NCI-H82 (cell line): ENCODE measurements at regions not wholly inside any gene's neighbourhood (a gene's known extent, or its start where the extent isn't known, plus 50 kb on each side); places are given as distances from the start of the nearest gene placed in this dataset.
A peak's percentile ranks its signal among the peaks of the same experiment; 100 is the strongest.

Source experiments
- DNase-seq: peaks from one replicate; lab custom pipeline; 2025; lab: John Stamatoyannopoulos, UW

DNA sequence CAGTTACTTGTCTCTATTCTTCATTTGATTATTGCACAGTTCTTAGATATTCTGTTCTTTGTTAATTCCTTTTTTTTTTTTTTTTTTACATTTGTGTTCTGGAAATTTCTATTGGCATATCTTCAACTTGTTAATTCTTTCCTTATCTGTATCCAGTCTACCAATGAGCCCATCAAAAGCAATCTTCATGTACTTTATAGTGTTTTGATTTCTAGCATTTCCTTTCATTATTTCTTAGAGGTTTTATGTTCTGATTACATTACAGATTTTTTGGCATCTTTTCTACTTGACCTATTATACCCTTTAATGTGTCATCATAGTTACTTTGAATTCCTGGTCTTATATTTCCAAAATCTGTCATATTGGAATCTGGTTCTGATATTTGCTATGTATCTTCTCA, 2194.8 kb downstream of the PCDH9 start:
- DNase-seq = no peak

DNA sequence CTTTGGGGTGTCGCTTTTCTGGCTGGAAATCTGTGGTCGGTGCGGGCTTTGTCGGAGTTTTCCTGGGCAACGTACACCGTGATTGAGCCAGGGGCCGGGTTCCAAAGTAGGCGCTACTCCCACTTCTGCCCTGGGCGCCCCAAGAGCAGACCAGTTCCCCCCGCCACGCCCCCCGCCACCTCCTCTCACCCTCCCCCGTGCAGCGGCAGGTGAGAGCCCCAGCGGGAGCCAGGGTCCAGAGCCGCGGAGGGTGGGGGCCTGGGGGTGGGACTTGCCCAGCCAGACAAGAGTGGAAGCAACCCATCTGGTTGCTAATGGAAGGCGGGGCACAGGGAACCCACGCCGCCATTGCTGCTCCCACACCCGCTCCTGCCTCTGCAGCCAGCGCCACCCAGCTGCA, 2195.9 kb downstream of the PCDH9 start:
- no peak for DNase-seq

DNA sequence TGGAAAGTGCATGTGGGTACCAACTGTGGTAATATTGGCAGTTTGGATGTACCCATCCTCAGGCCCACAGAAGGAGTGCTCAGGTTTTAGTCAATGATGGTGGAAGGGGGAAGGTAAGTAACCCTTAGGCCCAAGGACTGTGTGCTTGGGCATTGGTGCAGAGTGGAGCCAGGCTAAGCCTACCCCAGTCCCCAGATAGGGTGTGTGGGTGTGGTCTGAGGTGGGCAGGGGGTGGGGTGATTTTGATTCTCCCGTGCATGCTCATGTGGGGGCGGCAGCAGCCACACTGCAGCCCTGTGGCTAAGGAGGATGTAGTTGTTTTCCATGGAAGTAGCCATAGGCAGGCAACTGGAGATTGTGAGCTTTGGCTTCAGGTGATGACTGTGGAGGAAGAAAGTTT, 2197.3 kb downstream of the PCDH9 start:
- DNase-seq = no peak

DNA sequence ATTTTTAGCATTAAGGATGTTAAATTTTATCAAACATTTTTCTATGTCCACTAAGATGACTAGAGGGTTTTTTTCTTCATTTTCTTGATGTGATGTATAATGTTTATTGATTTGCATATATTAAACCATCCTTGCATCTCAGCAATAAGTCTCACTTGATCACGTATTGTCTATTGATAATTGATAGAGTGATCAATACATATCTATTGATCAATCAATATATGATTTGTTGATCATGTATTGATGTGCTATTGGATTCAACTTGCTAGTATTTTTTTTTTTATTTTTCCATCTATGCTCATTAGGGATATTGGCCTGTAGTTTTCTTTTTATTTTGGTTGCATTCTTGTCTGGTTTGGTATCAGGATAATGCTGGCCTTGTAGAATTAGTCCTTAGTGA, 2202.0 kb downstream of the PCDH9 start:
- DNase-seq = no peak

DNA sequence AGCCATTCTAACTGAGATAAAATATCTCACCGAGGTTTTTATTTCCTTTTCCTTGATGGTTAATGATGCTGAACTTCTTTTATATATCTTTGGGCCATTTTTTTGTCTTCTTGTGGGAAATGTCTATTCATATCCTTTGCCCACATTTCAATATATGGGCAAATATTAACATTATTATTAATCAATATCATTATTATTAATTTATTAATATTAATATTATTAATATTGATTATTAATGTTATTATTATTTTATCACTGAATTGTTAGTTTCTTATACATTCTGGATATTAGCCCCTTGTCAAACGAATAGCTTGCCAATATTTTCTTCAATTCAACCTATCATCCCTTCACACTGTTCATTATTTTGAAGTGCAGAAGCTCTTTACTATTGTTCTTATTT, 2203.6 kb downstream of the PCDH9 start:
- no peak for DNase-seq

DNA sequence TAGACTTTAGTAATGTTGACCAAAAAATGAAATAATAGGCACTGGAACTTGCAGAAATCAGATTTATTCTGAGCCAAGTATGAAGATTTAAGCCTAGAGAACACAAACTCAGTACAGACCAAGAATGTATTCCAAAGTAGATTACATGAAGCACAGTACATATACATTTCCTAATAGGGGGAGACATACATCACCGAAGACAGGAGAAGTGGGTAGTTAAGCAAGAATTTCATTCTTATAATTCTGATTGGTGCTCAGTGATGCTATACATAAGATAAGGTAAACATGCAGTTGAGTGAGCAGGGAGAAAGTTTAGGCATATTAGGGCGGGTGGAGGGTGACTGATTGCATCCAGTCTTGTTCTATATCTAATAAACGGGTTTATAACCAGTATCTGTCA, 2218.8 kb downstream of the PCDH9 start:
- DNase-seq = peak; percentile 28

DNA sequence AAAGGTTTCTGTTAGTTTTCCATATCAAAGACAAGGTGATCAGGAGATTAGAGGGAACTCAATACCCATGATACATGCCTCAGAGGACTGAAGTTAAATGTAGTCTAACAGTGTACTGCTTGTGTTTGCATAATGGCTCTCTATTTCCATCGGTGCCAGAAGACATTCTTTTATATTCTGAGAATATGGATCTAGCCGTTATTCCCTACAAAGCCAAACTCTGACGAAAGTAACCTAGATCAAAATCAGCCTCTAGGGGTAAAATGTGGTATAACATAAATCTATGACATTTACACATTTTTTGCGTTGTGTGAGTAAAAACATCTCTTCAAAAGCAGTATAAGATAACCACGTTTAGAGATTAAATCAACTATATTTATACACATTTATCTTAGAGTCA, 2232.7 kb downstream of the PCDH9 start:
- no peak for DNase-seq

DNA sequence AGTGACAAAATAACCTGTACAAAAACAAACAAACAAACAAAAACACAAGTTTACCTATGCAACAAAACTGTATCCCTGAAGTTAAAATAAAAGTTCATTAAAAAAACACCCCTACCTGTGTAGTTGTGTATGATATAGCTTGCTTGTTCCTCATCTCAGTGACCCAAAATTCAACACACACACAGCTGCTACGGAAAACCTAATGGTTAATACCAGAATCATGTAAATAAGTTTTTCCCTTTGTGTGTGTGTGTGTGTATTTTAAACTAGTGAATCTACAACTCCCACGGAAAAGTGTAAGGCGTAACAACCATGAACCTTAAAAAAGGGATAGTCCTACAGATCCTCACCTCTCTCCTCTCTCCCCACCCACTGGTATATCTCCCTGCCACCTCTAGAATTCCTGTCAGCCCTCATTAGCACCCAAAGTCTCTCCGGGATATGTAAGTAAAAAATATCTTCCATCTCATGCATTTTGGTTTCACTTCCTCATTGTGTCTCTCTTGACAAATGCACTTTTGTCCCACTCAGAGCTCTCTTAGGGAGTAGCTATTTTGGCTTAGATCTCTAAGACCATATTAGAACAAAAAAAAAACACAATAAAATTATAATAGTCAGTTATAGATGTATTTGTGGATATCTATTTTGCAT, 2236.5 kb downstream of the PCDH9 start:
- DNase-seq = no peak

DNA sequence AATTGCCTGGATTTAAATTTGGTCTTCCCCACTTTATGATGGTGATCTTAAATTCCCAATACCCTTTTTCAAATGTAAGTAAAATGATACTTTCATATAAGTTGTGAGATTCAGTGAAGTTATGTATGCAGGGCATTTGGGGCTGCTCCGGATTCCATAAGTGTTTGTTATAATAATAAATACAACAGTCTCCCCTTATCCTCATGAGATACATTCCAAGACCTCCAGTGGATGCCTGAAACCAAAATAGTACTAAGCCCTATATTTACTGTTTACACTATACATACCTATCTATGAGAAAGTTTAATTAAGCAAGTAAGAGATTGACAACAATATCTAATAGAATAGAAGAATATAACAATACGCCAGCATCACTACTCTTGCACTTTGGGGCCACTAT, 2237.8 kb downstream of the PCDH9 start:
- no peak for DNase-seq

DNA sequence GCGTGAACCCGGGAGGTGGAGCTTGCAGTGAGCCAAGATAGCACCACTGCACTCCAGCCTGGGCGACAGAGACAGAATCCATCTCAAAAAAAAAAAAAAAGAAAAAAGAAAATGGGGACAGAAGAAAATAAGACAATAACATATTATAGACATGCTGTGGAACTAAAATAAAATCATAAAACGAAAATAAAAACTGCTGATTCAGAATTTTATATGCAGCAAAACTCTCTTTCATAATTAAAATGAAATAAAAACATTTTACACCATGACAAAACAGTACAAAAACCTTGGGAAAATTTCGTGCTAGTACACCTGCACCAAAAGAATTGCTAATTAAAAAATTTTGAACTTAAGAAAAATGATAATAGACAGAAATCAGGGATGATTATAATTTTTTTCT, 2245.1 kb downstream of the PCDH9 start:
- no peak for DNase-seq

DNA sequence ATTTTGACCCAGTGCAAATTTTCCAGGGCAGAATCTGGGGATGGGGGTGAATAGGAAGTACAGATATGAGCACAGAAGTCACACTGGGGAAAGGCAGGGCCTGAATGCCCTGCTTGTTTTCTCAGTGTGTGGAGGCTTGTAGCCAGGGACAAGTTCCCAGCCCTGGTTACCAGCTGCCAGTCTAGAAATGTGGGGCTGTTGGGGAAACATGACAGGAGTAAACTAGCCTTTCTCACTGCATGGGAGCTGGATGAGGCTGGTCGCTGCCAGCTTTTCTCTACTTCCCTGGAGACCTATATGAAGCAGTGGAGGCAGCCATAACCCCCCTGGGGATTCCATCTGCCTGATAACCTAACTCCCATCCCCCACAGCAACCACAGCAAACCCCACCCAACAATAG, 2267.7 kb downstream of the PCDH9 start:
- peak; percentile 13 for DNase-seq

DNA sequence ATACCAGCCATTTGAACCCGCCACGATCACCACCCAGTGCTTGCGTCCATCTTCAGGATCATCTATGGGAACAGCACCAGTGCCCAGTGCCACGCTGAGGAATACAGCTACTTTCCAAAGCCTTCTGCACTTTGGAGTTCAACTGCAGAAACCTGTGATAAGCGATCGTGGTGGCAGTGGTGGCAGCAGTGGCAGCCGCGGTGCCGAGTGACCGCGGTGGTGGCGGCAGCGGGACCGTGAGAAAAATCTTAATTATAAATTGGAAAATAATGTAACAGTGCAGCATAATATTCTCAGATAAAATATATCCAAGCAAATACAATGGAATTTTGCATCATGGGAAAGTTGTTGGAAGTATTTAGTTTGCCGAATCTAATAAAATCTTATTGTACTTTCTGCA, 2270.9 kb downstream of the PCDH9 start:
- DNase-seq = no peak

DNA sequence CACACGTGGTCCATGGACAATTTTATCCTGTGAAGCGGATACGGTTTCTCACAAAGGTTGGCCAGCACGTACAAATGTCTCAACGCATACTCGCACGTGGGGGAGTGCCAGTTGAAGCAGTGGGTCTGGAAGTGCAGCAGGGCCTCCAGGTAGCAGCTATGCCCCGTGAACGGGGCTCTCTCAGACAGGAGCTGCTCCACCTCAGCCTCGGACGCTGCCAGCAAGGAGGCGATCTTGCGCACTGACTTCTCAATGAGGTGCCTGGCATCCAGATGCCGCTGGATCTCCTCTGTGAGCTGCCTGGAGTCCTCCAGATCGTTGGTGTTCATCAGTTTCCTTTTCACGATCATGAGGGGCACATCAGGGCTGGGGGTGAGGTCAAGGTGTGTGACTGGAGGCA, 2272.0 kb downstream of the PCDH9 start:
- DNase-seq = no peak

DNA sequence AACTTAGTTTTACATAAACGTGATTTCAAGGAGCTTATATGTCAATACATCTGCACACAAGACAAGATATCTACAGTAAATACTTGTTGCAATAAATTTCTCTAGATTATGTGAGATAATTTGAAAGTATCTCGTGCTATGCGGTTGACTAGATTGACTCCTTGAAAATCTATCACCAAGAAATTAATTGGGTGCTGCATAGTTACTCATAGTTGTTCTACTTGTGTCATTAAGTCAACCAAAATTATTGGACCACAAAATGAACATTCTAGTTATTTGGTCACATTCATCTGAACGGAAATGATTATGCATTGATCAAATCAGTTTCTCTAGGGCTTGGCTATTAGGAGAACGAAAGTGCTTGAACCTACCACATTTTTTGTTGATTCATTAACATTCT, 2291.5 kb downstream of the PCDH9 start:
- no peak for DNase-seq

DNA sequence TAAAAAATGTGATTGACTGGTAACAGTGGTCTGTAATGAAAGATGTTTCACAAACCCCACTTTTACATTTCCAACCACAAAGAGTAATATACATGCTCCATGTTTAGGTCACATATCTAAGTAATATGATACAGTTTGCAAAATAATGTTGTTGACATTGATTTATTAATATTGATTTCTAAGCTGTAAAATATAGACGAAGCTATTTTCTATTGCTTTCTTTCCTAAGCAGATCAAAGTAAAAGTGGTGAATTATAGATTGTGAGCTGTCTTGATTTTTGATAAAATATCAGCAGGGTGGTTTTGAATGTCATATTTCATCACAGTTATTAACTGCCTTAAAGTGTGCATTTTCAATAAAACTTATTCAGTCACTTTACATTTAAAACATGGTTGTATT, 2292.8 kb downstream of the PCDH9 start:
- no peak for DNase-seq

DNA sequence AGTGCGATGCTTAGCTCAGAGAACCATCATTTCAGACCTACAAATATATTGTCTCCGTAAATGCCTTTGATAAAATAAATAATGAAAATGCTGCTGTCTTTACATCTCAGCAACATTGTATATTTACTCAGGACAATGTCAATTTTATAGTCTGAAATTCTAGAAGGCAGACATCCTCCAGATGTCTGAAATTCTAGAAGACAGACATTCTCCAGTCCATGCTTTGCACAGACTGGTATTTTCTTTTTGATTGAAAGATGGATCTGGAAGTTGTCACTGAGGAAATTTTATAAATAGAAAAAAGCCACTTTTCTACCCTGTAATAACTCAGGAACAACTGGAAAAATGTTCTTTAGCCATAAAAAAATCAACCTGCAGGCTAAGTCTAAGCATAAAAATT, 2293.3 kb downstream of the PCDH9 start:
- no peak for DNase-seq

DNA sequence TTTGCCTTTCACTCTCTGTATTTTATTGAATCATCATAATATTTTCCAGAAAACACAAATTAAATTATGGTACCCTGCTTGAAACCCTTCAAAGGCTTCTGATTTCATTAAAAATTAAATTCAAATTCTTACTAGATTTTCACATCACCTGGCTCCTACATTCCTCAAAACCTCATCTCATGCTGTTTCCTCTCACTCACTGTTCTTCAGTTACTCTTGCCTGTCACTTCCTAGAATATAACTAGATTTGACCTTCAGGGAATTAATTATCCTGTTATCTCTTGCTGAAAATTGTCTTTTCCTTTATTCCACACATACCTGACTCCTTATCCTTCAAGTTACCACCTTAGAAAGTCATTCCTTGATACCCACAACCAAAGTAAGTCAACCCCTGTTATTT, 2294.7 kb downstream of the PCDH9 start:
- DNase-seq = no peak

DNA sequence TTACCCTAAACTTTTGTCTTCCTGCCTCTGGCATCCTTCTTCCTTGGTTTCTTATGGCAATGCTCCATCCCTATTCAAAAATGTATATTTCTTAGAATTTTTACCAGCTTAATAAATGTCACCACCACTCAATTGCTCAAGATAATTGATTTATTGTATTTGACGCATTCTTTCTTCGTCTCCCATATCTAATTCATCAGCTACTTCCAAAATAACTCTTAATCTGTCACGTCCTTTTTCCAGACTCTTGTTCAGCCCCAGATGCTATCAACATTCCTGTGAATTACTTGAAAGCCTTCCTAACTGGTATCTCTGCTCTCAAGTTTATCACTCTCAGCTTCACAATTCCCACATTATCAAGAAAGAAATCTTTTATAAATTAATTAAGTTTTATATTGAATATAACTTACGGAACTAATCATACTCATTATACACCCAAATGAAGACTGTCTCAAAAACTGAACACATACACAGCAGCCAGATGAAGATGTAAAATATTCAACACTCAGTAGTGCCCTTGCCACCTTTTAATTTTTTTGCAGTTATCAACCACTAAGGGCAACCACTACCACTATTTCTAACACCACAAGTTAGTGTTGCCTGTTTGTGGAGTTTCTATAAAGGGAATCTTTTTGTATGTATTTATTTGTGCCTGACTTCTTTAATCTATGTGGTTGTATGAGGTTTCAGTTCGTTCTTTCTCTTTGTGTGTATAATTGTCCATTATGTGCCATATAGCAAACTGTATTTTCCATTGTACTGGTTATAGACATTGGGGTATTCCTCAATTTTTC, 2295.4 kb downstream of the PCDH9 start:
- no peak for DNase-seq

DNA sequence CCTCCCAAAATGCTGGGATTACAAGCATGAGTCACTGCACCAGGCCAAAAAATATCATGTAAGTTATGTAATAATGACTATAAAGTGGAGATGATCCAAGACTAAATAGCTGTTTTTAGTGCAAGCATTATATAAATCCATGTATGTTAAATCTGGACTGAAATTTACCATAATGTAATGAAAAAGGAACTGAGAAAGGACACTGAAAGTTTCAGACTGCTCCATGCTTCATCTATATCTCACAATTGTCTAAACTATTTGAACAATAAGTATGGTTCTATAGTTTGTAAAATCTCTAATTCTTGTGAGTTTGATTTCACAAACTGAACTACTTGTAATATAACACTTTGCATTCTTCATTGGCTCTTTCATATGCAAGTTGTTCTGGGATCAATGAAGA, 2299.5 kb downstream of the PCDH9 start:
- no peak for DNase-seq

DNA sequence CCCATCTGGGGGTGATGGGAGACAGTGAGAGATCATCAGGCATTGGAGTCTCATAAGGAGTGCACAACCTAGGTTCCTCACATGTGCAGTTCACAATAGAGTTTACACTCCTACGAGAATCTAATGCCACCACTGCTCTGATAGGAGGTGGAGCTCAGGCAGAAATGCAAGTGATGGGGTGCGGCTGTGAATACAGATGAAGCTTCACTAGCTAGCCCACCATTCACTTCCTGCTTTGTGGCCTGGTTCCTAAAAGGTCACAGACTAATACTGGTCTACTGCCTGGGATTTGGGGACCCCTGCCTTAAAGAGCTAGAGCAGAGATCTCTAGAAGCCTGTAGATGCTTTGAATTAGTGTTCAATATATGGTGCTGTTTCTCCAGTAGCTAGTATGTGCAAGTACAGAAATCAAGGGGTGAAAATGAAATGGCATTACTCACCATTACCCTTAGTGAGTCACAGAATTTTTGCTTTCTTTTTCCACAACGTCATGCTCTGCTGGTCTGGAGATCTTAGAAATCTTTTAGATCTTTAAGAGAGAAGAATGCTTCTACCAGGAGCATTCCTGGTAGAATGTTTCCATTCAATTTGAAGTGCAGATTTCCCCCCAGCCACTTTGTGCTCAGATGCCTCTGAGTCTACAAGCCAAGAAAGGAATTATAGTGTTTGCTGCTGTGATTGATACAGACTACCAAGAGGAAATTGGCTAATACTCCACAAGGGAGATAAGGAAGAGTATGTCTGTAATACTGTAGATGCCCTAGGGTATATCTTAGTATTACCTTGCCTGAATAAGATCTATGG, 2301.2 kb downstream of the PCDH9 start:
- DNase-seq = no peak

DNA sequence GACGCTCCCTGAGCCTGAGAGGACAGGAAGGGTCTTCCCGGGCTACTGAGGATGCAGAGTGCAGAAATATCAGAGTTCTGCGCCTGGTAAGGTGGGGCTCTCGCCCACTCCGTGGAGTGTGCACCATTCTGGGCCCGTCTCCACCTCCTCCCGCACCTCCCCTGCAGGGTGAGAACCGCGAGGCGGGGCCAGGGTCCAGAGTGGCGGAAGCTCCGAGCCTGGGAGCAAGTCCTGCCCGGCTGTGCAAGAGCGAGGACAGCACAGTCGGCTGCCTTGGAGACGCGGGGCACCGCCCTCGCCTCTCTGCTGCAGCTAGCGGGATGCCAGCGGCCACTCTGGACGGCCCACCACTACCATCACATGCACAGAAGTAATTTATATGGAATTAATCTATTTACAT, 2304.4 kb downstream of the PCDH9 start:
- DNase-seq = no peak

DNA sequence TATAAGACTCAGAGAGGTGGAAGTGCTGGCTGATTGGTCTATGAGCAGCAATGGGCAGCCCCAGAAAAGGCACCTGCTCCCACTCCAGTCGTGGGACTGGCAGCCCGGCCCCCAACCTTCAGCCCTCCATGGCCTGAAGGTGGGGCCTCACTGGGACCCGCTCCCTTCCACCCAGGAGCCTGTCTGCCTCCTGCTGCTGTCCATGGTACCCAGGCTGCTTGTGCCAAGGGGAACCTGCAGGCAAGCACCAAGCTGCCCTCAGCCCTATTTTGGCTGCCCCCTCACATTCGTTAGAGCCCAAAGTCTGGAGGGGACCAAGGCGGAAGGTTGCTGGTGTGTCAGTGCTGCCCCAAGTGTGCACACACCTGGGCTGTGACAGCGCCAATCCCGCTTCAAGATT, 2304.9 kb downstream of the PCDH9 start:
- no peak for DNase-seq

DNA sequence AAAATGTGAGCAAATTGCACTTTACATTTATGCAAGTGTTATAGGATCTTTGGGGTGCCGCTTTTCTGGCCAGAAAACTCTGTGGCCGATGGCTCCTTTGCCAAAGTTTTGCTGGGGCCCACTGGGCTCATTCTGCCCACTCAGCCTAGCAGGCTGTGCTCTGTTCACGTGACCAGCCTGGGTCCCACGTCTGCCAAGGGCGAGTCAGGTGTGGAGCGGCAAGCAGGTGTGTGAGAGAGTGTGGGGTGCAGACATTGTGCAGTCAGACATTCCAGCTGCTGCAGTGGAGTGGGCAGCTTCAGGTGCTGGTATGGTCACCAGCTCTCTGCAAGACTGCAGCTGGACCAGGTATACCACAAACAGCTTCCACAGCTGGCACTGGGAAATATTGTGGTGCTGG, 2305.7 kb downstream of the PCDH9 start:
- no peak for DNase-seq
